Putamen (tissue), 1 donor: ENCODE measurements at regions not wholly inside any gene's neighbourhood (a gene's known extent, or its start where the extent isn't known, plus 50 kb on each side); places are given as distances from the start of the nearest gene placed in this dataset.

ENCODE experiments used
- DNase-seq: peaks from one replicate; pipeline ENCODE4 v3.0.0-alpha.2; 2016; ENCODE audit warnings: low spot score

GRCh38 chr2:42918041-42918440 lies 125.7 kb upstream of the HAAO start:
- no peak for DNase-seq

DNA sequence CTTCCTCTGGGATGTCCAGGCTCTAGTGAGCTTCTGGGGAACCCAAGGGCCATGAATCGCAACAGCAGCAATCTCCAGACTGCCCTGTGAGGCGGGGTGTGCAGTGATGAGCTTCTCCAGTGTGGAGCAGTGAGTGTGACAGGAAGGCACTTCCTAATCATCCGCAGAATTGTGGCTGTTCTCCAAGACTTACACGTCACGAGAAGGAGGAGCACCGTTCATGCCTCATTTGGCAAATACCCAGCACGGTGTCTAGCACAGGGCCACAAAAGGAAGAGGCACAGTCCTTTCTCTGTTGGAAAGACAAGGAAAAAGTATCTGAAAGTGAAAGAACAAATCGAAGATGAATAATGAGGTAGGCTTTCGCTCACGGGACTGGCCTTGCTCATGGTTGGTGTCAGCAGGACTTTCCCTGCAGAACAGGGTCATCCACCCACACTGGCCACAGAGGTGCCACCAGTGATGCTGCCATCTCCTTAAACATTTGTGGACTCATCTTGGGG lies 125.1 kb upstream of the HAAO start:
- DNase-seq: no peak

DNA sequence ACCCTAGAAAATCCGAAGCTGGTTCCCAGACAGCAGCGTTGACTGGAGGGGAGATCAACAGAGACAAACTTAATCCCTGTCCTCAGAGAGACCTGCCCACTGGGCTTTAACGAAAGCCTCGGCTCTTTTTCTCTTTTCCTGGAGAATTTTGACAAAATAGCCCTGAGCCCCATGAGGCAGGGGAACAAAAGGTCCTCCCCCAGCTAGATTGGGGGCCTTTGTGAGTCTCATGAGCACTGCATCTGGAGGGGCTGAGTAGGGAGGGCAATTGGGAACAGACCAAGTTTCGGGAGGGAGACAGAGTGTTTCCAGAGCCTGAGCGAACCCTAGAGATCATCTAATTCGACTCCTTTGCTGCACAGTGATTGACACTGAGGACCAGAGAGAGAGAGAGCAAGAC lies 123.9 kb upstream of the HAAO start:
- no peak for DNase-seq

DNA sequence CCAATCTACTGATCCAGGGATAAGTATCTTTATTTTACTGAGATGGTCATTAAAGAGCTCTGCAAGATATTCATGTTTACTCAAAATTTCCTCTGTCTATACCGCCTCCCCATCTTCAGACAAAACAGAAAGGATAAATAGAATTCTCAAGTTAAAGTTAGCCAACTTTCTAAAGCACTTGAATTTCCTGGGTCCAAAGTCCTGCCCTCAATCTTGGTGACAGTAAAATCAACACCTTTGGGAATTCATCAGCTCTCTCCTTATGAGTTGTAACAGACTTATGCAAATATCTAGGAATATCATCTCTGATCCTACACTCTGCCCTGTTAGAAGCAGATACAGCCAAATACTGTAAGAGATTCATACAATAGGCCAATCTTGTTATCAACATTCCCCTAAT lies 122.5 kb upstream of the HAAO start:
- DNase-seq: no peak

DNA sequence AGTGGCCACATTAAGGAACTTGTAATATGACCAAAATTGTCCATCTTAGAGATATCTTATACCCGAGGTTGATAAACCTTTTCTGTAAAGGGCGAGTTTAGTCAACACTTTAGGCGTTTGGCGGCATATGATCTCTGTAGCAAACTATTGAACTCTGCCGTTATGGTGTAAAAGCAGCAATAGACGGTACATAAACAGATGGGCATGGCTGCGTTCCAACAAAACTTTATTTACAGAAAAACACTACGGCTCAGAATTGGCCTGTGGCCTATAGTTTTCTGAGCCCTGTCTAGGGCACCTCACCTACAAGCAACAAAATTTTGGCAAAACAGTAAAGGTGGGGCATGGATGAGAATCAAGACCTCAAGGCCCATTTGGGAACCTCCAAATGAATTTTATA lies 121.9 kb upstream of the HAAO start:
- no peak for DNase-seq

- no peak for DNase-seq
Measured at GRCh38 chr2:42913280-42913878, 121.0 kb upstream of the HAAO start.

GRCh38 chr2:42910645-42911405 lies 118.4 kb upstream of the HAAO start:
- no peak for DNase-seq

DNA sequence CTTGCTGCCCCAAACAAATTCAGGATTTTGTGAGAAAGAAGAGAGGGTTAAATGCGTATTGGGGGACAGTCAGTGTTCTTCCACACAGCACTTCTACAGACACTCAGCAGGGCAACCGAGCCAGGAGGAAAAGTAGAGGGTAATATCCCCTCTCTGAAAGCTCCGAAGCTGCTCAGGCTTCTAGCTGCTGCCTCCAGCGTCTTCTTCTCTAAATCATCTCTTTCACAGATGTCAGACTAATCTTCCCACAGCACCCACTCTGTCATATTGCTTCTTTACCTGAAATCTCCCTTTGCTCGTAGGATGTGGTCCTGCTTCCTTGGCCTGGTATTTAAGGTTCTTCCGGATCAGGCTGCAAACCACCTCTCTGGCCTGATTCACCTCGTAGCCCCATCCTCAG lies 117.6 kb upstream of the HAAO start:
- no peak for DNase-seq

GRCh38 chr2:42908518-42909200 lies 116.3 kb upstream of the HAAO start:
- no peak for DNase-seq

- no peak for DNase-seq
Measured at GRCh38 chr2:42907835-42908234, 115.5 kb upstream of the HAAO start.

DNA sequence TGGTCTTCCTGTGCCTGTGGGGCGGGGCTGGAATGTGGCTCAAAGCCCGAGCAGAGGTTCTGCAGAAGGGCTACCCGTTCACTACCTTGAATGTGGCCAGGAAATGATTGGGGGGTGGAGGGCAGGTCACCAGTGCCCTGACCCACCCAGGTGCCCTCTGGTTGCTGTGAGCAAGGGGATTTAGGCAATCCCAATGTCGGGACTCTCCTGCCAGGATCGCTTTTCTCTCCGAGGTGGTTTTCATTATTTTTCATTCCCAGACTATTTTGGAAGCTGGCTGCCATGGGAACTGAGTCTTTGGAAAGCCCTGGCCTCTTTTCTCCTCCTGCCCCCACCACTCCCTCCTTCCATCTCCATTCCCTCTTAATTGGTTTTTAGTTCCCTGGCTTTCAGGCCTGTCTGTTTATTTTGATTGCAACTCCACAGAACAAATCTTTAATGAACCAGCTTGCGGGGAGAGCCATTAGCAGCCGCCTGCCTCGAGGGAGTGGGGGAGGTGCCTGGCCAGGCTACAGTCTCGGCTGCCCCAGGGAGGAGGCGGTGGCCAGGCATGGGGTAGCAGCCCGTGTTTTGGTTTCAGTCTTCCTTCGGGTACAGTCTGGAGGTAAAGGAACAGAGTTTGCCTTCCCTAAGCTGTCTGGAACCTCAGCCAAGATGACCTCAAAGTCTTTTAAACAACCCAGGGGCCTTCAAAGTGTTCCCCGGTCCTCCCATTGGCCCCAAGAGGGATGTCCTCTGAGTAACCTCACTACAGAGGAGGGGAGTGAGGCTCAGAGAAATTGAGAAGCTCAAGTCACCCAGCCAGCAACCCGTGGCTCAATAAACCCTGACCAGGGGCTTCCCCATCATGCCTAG lies 114.4 kb upstream of the HAAO start:
- DNase-seq: peak; percentile 46

GRCh38 chr2:42906111-42906556 lies 113.8 kb upstream of the HAAO start:
- no peak for DNase-seq

GRCh38 chr2:42905341-42906110 lies 113.1 kb upstream of the HAAO start:
- no peak for DNase-seq

DNA sequence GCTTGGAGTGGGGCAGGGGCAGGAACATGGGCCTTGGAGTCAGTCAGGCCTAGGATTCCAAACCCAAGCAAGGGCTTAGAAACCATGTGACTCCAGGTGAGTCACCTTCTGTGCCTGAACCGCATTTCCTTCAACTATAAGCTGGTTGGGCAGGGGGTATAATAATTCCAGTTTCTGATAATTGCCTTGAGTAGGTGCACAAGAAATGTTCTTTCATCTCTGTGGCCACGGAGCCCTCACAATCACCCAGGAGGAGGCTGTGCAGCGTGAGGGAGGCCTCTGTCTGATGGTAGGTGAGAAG lies 112.1 kb upstream of the HAAO start:
- no peak for DNase-seq

GRCh38 chr2:42903821-42904575 lies 111.6 kb upstream of the HAAO start:
- no peak for DNase-seq

- DNase-seq: no peak
Measured at GRCh38 chr2:42902939-42903709, 110.7 kb upstream of the HAAO start.

GRCh38 chr2:42901076-42901640 lies 108.8 kb upstream of the HAAO start:
- DNase-seq: no peak

GRCh38 chr2:42900289-42900891 lies 108.0 kb upstream of the HAAO start:
- DNase-seq: no peak

GRCh38 chr2:42897358-42897757 lies 105.0 kb upstream of the HAAO start:
- DNase-seq: no peak
